H1 (cell line): ENCODE measurements at regions not wholly inside any gene's neighbourhood (a gene's known extent, or its start where the extent isn't known, plus 50 kb on each side); places are given as distances from the start of the nearest gene placed in this dataset.

Experiments
- CHD7 ChIP-seq: fragments of 300-600 bp; sonication (generic); IDR thresholded peaks from 2 replicates; pipeline ENCODE4 v1.7.1; 2012; ENCODE audit warnings: low read length, moderate library complexity, mild to moderate bottlenecking, inconsistent platforms; ENCODE audit not compliant: insufficient replicate concordance
- CREB1 ChIP-seq: IDR thresholded peaks from 2 replicates; pipeline ENCODE4 v1.6.1; 2012; ENCODE audit warnings: inconsistent platforms
- CTBP2 ChIP-seq: IDR thresholded peaks from 2 replicates; pipeline ENCODE4 v1.7.0; 2011; ENCODE audit warnings: borderline replicate concordance, mild to moderate bottlenecking, moderate library complexity, mixed read lengths, low read length; ENCODE audit not compliant: insufficient read depth, insufficient read length
- RFX5 ChIP-seq: IDR thresholded peaks from 2 replicates; pipeline ENCODE4 v1.6.1; 2011; ENCODE audit warnings: low read depth, low read length, improper control_type of control experiment, borderline replicate concordance
- RXRA ChIP-seq: IDR thresholded peaks from 2 replicates; pipeline ENCODE4 v1.6.1; 2011; ENCODE audit warnings: low read depth, mild to moderate bottlenecking, low read length, moderate library complexity; ENCODE audit not compliant: insufficient read depth
- SAP30 ChIP-seq: fragments of 300-600 bp; sonication (generic); IDR thresholded peaks from 2 replicates; pipeline ENCODE4 v1.7.1; 2012; ENCODE audit warnings: low read length, moderate library complexity, mild to moderate bottlenecking, inconsistent platforms; ENCODE audit not compliant: insufficient read depth, insufficient replicate concordance

DNA sequence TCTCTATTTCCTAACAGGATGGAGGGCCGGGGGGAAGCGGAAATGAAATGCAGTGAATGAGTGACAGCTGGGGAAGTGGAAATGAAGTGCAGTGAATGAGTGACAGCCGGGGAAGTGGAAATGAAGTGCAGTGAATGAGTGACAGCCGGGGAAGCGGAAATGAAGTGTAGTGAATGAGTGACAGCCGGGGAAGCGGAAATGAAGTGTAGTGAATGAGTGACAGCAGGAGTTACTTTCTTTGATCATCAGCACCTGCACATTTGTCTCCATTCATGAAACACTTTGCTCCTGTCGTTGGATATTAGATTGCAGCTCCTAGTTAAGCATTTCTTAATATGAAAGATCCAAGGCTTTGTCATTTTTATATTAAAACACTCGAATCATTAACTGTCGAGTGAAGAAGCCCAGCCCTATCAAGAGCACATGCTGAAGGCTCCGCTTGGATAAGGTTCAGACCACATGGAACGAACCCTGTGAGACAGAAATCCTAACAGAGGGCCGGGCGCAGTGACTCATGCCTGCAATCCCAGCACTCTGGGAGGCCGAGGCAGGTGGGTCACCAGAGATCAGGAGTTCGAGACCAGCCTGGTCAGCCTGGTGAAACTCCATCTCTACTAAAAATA is 406.0 kb upstream of the ADARB2 start (continued):
- TF ChIP-seq CREB1 (no peak), SAP30 (no peak), RXRA (no peak), RFX5 (no peak), CTBP2 (no peak), CHD7 (no peak)
